ENCODE measurements at regions not wholly inside any gene's neighbourhood (a gene's known extent, or its start where the extent isn't known, plus 50 kb on each side); places are given as distances from the start of the nearest gene placed in this dataset.

GRCh38 chr3:66592927-66593625 is 92.3 kb upstream of the LRIG1 start:
- no peak for DNase-seq

GRCh38 chr3:66593978-66594377 is 93.2 kb upstream of the LRIG1 start:
- no peak for DNase-seq

- DNase-seq: no peak
Measured at GRCh38 chr3:66597308-66597863, 96.6 kb upstream of the LRIG1 start.

- no peak for DNase-seq
Measured at GRCh38 chr3:66598168-66598567, 97.3 kb upstream of the LRIG1 start.

- DNase-seq: no peak
Measured at GRCh38 chr3:66602237-66602636, 101.4 kb upstream of the LRIG1 start.

GRCh38 chr3:66602691-66603090 is 101.9 kb upstream of the LRIG1 start:
- no peak for DNase-seq

- DNase-seq: no peak
Measured at GRCh38 chr3:66603151-66603611, 102.4 kb upstream of the LRIG1 start.

GRCh38 chr3:66604481-66604880 is 103.7 kb upstream of the LRIG1 start:
- DNase-seq: no peak

GRCh38 chr3:66606126-66606525 is 105.3 kb upstream of the LRIG1 start:
- DNase-seq: no peak

GRCh38 chr3:66606868-66607267 is 106.0 kb upstream of the LRIG1 start:
- no peak for DNase-seq

GRCh38 chr3:66609660-66610561 is 109.1 kb upstream of the LRIG1 start:
- no peak for DNase-seq

GRCh38 chr3:66610562-66610909 is 109.7 kb upstream of the LRIG1 start:
- no peak for DNase-seq

- no peak for DNase-seq
Measured at GRCh38 chr3:66615643-66616301, 115.0 kb upstream of the LRIG1 start.

GRCh38 chr3:66617351-66617750 is 116.5 kb upstream of the LRIG1 start:
- DNase-seq: no peak

- no peak for DNase-seq
Measured at GRCh38 chr3:66618066-66618465, 117.2 kb upstream of the LRIG1 start.

- DNase-seq: no peak
Measured at GRCh38 chr3:66620296-66620695, 119.5 kb upstream of the LRIG1 start.

- DNase-seq: no peak
Measured at GRCh38 chr3:66622756-66623457, 122.1 kb upstream of the LRIG1 start.

- DNase-seq: no peak
Measured at GRCh38 chr3:66625505-66626216, 124.8 kb upstream of the LRIG1 start.

GRCh38 chr3:66629150-66629981 is 128.5 kb upstream of the LRIG1 start:
- no peak for DNase-seq

- no peak for DNase-seq
Measured at GRCh38 chr3:66629982-66630368, 129.2 kb upstream of the LRIG1 start.
